ENCODE measurements at regions not wholly inside any gene's neighbourhood (a gene's known extent, or its start where the extent isn't known, plus 50 kb on each side); places are given as distances from the start of the nearest gene placed in this dataset.

DNA sequence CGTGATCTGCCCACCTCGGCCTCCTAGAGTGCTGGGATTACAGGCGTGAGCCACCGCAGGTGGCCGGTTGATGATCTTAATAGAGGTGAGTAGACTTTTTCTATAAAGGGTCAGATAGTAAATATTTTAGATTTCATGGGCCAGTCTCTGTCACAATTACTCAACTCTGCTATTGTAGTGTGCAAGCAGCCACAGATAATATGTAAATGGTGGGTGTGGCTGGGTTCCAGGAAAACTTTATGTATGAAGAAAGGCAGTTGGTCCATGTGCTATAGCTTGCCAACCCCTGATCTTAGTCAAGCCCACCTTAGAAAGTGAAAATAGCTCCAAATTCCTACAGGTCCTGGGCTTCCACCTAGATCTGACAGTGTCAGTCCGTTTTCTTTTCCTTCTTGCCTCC, 94.9 kb upstream of the PMFBP1 start:
- DNase-seq (no peak), ATAC-seq (ENCODE audit: low FRiP score) (no peak)
- no peaks in the 10 kb centered on the region for H3K36me3 ChIP-seq (ENCODE audit: control insufficient read depth in 1 of 2, insufficient read depth in 2 of 2, low read length in 1 of 2)
- H3K4me3 ChIP-seq (ENCODE audit: low read length in 2 of 2) = no peak overlapping the region
- no peaks in the 10 kb centered on the region for H3K27me3 ChIP-seq (ENCODE audit: control insufficient read depth in 1 of 2, insufficient read depth in 2 of 2, low read length in 1 of 2)
- intact Hi-C loops (cut with DNase I) = no loop called here
- H3K9me3 ChIP-seq (ENCODE audit: control insufficient read depth, low read length) = no peaks in the 10 kb centered on the region
- H3K4me1 ChIP-seq (ENCODE audit: control insufficient read depth in 1 of 2, insufficient read depth in 2 of 2, low read length in 2 of 2) = no peaks in the 10 kb centered on the region
- WGBS, 2 donors = 84 to 92% methylated on average over 6 of the region's 6 CpGs
- no peak overlapping the region for H3K27ac ChIP-seq (ENCODE audit: low read depth in 1 of 2, low read length in 2 of 2)

DNA sequence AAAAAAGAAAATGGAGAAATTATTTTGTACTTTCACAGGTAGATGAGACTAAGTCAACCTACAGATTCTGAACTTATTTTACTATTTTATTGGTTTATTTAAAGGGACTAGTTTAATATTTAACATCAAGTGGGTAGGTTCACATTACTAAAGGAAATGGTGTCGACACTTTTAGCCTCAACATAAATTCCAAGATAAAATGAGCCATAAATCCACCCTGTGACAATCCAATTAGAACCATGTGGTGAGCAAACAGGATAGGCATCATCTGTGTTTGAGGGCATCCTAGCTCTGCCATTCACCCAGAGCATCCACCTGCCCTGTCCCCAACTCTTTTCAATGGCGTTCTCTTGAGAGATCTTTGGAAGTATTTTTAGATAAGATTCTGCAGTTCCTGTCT, 92.8 kb upstream of the PMFBP1 start:
- no peaks in the 10 kb centered on the region for H3K4me1 ChIP-seq (ENCODE audit: control insufficient read depth in 1 of 2, insufficient read depth in 2 of 2, low read length in 2 of 2)
- H3K27me3 ChIP-seq (ENCODE audit: control insufficient read depth in 1 of 2, insufficient read depth in 2 of 2, low read length in 1 of 2) = no peaks in the 10 kb centered on the region
- no peak for ATAC-seq (ENCODE audit: low FRiP score)
- H3K9me3 ChIP-seq (ENCODE audit: control insufficient read depth, low read length) = no peaks in the 10 kb centered on the region
- no peak overlapping the region for H3K27ac ChIP-seq (ENCODE audit: low read depth in 1 of 2, low read length in 2 of 2)
- intact Hi-C loops (cut with DNase I) = no loop called here
- WGBS, 2 donors = 52 to 64% methylated on average over 2 of the region's 2 CpGs
- DNase-seq = no peak
- H3K4me3 ChIP-seq (ENCODE audit: low read length in 2 of 2) = no peak overlapping the region
- H3K36me3 ChIP-seq (ENCODE audit: control insufficient read depth in 1 of 2, insufficient read depth in 2 of 2, low read length in 1 of 2) = no peaks in the 10 kb centered on the region

DNA sequence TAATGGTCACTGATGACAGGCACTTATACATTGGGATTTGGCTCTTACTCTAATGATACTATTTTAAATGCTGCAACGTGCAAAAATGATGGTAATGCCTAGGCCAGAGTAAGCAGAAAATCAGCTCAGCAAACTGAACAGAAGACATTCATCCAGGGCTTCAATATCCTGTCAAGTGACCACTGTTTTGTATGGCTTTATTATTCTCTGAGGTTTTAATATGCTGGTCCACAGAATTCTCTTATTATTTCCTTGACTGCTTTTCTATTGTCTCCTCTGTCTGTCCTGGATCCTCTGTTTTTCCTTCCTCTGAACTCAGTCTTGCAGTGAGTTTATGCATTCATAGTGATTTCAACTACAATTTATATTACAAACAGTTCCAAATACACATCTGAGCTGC, 90.8 kb upstream of the PMFBP1 start:
- 40 to 44% methylated on average over 1 of the region's 1 CpG for WGBS, 2 donors
- DNase-seq (no peak), ATAC-seq (ENCODE audit: low FRiP score) (no peak)
- Histone ChIP-seq H3K27ac (ENCODE audit: low read depth in 1 of 2, low read length in 2 of 2) (no peak overlapping the region), H3K27me3 (ENCODE audit: control insufficient read depth in 1 of 2, insufficient read depth in 2 of 2, low read length in 1 of 2) (no peaks in the 10 kb centered on the region), H3K4me3 (ENCODE audit: low read length in 2 of 2) (no peak overlapping the region), H3K4me1 (ENCODE audit: control insufficient read depth in 1 of 2, insufficient read depth in 2 of 2, low read length in 2 of 2) (no peaks in the 10 kb centered on the region), H3K9me3 (ENCODE audit: control insufficient read depth, low read length) (peaks cover 1% of the 10 kb centered on the region), H3K36me3 (ENCODE audit: control insufficient read depth in 1 of 2, insufficient read depth in 2 of 2, low read length in 1 of 2) (no peaks in the 10 kb centered on the region)
- intact Hi-C loops (cut with DNase I) = no loop called here

DNA sequence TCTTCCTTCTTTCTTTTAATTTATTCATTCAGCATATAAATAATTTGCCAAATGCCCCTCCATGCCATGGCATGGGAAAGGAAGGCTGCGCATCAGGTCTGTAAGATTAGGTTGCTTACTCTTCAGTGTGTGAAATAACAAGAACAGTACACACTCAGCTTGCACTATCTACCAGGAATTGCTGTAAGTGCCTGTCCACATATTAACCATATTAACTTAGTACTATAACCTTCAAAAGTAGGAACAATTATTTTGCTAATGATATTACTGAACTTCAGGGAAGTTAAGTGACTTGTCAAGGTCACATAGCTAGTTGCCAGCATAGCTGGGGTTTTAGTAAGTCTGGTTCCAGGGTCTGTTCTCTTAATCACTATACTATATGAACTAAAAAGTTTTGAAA, 89.2 kb upstream of the PMFBP1 start:
- no peaks in the 10 kb centered on the region for H3K27me3 ChIP-seq (ENCODE audit: control insufficient read depth in 1 of 2, insufficient read depth in 2 of 2, low read length in 1 of 2)
- intact Hi-C loops (cut with DNase I) = no loop called here

DNA sequence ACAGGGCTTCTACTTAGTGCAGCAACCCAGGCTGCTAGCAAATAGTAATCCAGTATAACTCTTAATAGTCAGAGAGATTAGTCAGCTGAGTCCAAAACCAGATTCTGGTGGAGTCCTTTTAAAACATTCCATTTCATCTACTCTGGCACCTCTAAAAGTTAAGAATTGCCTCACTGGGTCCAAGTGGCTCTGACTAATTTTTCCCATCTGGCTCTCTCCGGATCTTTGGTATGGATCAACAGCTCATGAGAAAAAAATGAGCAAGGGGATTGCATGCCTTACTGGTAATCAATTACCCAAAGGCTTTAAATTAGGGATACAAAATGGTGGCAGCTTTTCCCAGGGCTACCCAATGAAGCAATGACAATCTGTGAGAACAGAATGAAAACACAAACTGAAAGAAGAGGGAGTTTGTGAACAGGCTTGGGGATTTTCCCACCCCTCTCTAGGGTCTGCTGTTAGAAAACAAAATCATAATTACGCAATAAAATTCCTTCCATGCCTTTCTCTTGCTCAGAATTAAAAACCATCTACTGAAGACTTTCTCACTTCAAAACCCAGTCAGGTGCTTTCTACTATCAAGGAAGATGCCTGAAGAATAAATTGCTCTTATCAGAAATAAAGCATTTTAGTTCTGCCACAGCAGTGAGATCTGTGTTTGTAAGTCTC, 84.6 kb upstream of the PMFBP1 start:
- Histone ChIP-seq H3K4me1 (ENCODE audit: control insufficient read depth in 1 of 2, insufficient read depth in 2 of 2, low read length in 2 of 2) (no peaks in the 10 kb centered on the region), H3K36me3 (ENCODE audit: control insufficient read depth in 1 of 2, insufficient read depth in 2 of 2, low read length in 1 of 2) (no peaks in the 10 kb centered on the region), H3K27me3 (ENCODE audit: control insufficient read depth in 1 of 2, insufficient read depth in 2 of 2, low read length in 1 of 2) (no peaks in the 10 kb centered on the region), H3K4me3 (ENCODE audit: low read length in 2 of 2) (no peak overlapping the region), H3K9me3 (ENCODE audit: control insufficient read depth, low read length) (peaks cover 1% of the 10 kb centered on the region), H3K27ac (ENCODE audit: low read depth in 1 of 2, low read length in 2 of 2) (no peak overlapping the region)
- ATAC-seq (ENCODE audit: low FRiP score) = peak; percentile 74
- 51% methylated on average over 2 of the region's 2 CpGs for WGBS, 2 donors
- intact Hi-C loops (cut with DNase I) = no loop called here
- DNase-seq = no peak

More for the DNA sequence above, 89.2 kb upstream of the PMFBP1 start:
- no peaks in the 10 kb centered on the region for H3K36me3 ChIP-seq (ENCODE audit: control insufficient read depth in 1 of 2, insufficient read depth in 2 of 2, low read length in 1 of 2)
- ATAC-seq (ENCODE audit: low FRiP score) = no peak
- H3K4me3 ChIP-seq (ENCODE audit: low read length in 2 of 2) = no peak overlapping the region
- 93 to 97% methylated on average over 1 of the region's 1 CpG for WGBS, 2 donors
- H3K9me3 ChIP-seq (ENCODE audit: control insufficient read depth, low read length) = peaks cover 1% of the 10 kb centered on the region
- no peak overlapping the region for H3K27ac ChIP-seq (ENCODE audit: low read depth in 1 of 2, low read length in 2 of 2)
- H3K4me1 ChIP-seq (ENCODE audit: control insufficient read depth in 1 of 2, insufficient read depth in 2 of 2, low read length in 2 of 2) = no peaks in the 10 kb centered on the region
- no peak for DNase-seq

DNA sequence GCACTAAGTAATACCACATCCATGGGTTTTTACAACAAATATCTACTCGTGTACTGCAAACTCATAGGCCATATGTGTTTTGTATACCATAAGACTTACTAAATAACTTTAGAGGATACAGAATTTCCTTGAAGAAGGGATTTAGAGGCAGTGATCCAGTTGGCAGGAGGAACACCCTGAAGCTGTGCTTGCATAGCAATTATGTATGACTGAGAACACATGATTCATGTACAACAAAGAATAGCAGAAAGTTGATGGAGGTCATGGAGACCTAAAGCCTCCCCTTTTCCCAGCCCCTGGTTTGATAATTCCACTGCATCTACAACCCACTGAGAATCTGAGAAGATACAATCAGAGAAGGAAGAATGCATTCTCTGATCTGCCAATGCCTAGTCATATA, 83.8 kb upstream of the PMFBP1 start:
- 92 to 93% methylated on average over 1 of the region's 1 CpG for WGBS, 2 donors

DNA sequence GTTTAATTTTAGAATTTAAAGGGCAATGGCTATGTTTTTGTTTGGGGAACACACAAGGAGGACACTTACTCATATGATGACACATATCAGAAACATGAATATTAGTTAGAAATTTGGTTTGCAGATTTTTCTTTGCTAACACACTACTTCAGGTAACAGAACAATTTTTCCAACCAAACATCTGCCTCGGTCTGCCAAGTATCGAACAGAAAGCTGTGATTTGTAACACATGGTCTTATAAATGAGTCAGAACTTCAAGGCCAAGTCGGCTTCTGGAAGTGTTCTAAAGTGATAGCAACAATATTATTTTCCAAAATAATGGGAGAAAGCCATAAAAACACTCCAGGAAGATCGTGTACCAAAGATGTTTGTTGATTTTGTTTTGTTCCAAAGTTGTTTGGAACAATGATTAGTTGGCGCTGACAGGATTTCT, 75.9 kb upstream of the PMFBP1 start:
- Histone ChIP-seq H3K27me3 (ENCODE audit: control insufficient read depth in 1 of 2, insufficient read depth in 2 of 2, low read length in 1 of 2) (no peaks in the 10 kb centered on the region), H3K9me3 (ENCODE audit: control insufficient read depth, low read length) (no peaks in the 10 kb centered on the region), H3K4me1 (ENCODE audit: control insufficient read depth in 1 of 2, insufficient read depth in 2 of 2, low read length in 2 of 2) (no peaks in the 10 kb centered on the region), H3K36me3 (ENCODE audit: control insufficient read depth in 1 of 2, insufficient read depth in 2 of 2, low read length in 1 of 2) (no peaks in the 10 kb centered on the region), H3K27ac (ENCODE audit: low read depth in 1 of 2, low read length in 2 of 2) (no peak overlapping the region), H3K4me3 (ENCODE audit: low read length in 2 of 2) (no peak overlapping the region)
- DNase-seq = no peak
- intact Hi-C loops (cut with DNase I) = loop anchor here in 1 of 2 donors (10.0 kb wide), 1 partner anchor 67 kb away; no protein-coding TSS in a partner anchor
- peak; percentile 17 for ATAC-seq (ENCODE audit: low FRiP score)
- WGBS, 2 donors = 50 to 52% methylated on average over 5 of the region's 5 CpGs

More for the DNA sequence above, 83.8 kb upstream of the PMFBP1 start:
- Histone ChIP-seq H3K4me1 (ENCODE audit: control insufficient read depth in 1 of 2, insufficient read depth in 2 of 2, low read length in 2 of 2) (no peaks in the 10 kb centered on the region), H3K27ac (ENCODE audit: low read depth in 1 of 2, low read length in 2 of 2) (no peak overlapping the region), H3K4me3 (ENCODE audit: low read length in 2 of 2) (no peak overlapping the region), H3K9me3 (ENCODE audit: control insufficient read depth, low read length) (peaks cover 1% of the 10 kb centered on the region), H3K36me3 (ENCODE audit: control insufficient read depth in 1 of 2, insufficient read depth in 2 of 2, low read length in 1 of 2) (no peaks in the 10 kb centered on the region), H3K27me3 (ENCODE audit: control insufficient read depth in 1 of 2, insufficient read depth in 2 of 2, low read length in 1 of 2) (no peaks in the 10 kb centered on the region)
- DNase-seq (no peak), ATAC-seq (ENCODE audit: low FRiP score) (no peak)
- intact Hi-C loops (cut with DNase I) = no loop called here

DNA sequence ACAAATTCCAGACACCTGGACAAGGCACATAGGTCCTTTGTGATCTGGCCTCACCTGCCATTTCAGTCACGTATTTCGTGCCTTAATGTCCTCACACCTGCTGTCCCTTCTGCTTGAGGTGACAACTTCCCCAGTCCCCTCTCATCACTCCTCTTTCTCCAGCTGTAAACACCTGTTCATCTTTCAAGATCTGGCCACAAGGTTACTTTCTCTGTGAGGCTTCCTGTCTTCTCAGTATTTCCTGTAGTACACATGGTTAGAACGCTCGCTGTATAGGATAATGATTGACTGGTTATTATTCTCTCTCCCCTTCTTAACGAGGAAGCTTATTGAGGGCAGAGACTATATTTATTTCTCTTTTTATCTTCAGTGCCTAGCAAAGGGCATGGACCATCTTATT, 74.5 kb upstream of the PMFBP1 start:
- H3K9me3 ChIP-seq (ENCODE audit: control insufficient read depth, low read length) = no peaks in the 10 kb centered on the region
- 84 to 86% methylated on average over 5 of the region's 5 CpGs for WGBS, 2 donors
- no peak overlapping the region for H3K4me3 ChIP-seq (ENCODE audit: low read length in 2 of 2)
- ATAC-seq (ENCODE audit: low FRiP score) = no peak
- no peak for DNase-seq
- H3K27ac ChIP-seq (ENCODE audit: low read depth in 1 of 2, low read length in 2 of 2) = no peak overlapping the region
- H3K36me3 ChIP-seq (ENCODE audit: control insufficient read depth in 1 of 2, insufficient read depth in 2 of 2, low read length in 1 of 2) = no peaks in the 10 kb centered on the region
- H3K4me1 ChIP-seq (ENCODE audit: control insufficient read depth in 1 of 2, insufficient read depth in 2 of 2, low read length in 2 of 2) = no peaks in the 10 kb centered on the region
- intact Hi-C loops (cut with DNase I) = loop anchor here in 1 of 2 donors (10.0 kb wide), 1 partner anchor 68 kb away; no protein-coding TSS in a partner anchor
- H3K27me3 ChIP-seq (ENCODE audit: control insufficient read depth in 1 of 2, insufficient read depth in 2 of 2, low read length in 1 of 2) = no peaks in the 10 kb centered on the region

DNA sequence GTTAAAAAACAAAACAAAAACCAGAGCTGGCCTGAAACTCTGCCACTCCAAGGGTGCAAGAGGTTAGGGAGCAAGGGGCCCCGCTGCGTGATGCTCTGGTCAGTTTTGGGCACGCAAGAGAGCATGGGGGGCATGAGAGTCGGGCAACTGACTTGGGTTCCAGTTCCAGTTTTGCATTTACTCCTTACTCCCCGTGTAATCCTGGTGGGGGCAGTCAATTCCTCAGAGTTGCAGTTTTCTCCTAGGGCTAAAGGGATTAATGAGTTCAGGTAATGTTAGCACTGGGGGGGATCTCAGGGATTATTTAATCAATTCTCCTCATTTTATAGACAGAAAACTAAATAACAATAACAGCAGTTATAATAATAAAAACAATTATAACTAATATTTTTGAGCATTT, 72.9 kb upstream of the PMFBP1 start:
- WGBS, 2 donors = 63 to 64% methylated on average over 5 of the region's 5 CpGs
- H3K36me3 ChIP-seq (ENCODE audit: control insufficient read depth in 1 of 2, insufficient read depth in 2 of 2, low read length in 1 of 2) = no peaks in the 10 kb centered on the region
- no peak for DNase-seq
- H3K27ac ChIP-seq (ENCODE audit: low read depth in 1 of 2, low read length in 2 of 2) = no peak overlapping the region
- no peak for ATAC-seq (ENCODE audit: low FRiP score)
- no peaks in the 10 kb centered on the region for H3K4me1 ChIP-seq (ENCODE audit: control insufficient read depth in 1 of 2, insufficient read depth in 2 of 2, low read length in 2 of 2)
- no peak overlapping the region for H3K4me3 ChIP-seq (ENCODE audit: low read length in 2 of 2)
- no peaks in the 10 kb centered on the region for H3K9me3 ChIP-seq (ENCODE audit: control insufficient read depth, low read length)
- peaks cover 0 to 1% of the 10 kb centered on the region in 2 donors for H3K27me3 ChIP-seq (ENCODE audit: control insufficient read depth in 1 of 2, insufficient read depth in 2 of 2, low read length in 1 of 2)
- intact Hi-C loops (cut with DNase I) = loop anchor here (1.0 to 10.0 kb wide), 3 partner anchors 11 to 222 kb away; no protein-coding TSS in a partner anchor

All from aorta (tissue), 5 donors.